Activated naive CD4-positive, alpha-beta T cell treated with anti-CD3 and anti-CD28 coated beads, Interleukin-2, amount 50 U/mL, for 72 hours (primary cell): ENCODE measurements at regions not wholly inside any gene's neighbourhood (a gene's known extent, or its start where the extent isn't known, plus 50 kb on each side); places are given as distances from the start of the nearest gene placed in this dataset.
"Not testable (repeated sequence)": the region's sequence is repeated elsewhere in the genome, so short reads cannot be mapped to it uniquely, and the experiment has no call there.

Experiments used
- ATAC-seq, 2 donors: fragments of 150-1000 bp; cut with Tn5 transposase; 2 replicates each; pipeline ENCODE4 v1.10.0; 2021; ENCODE audit warnings: mild to moderate bottlenecking in 2 of 2, moderate library complexity in 2 of 2
- DNase-seq, 2 donors: peaks; one replicate each; pipeline ENCODE4 v3.0.0; 2021 to 2022; ENCODE audit warnings: low spot score in 2 of 2
- H3K27ac Mint-ChIP-seq, 2 donors: one replicate each; pipeline ENCODE4 v1.8.0; 2022; ENCODE audit warnings: mild to moderate bottlenecking in 2 of 2, mixed read lengths in 2 of 2
- H3K36me3 Mint-ChIP-seq, 2 donors: one replicate each; pipeline ENCODE4 v1.8.0; 2022; ENCODE audit warnings: mixed read lengths in 2 of 2
- H3K9me3 Mint-ChIP-seq, 2 donors: one replicate each; pipeline ENCODE4 v1.8.0; 2022; ENCODE audit warnings: mixed read lengths in 2 of 2

DNA sequence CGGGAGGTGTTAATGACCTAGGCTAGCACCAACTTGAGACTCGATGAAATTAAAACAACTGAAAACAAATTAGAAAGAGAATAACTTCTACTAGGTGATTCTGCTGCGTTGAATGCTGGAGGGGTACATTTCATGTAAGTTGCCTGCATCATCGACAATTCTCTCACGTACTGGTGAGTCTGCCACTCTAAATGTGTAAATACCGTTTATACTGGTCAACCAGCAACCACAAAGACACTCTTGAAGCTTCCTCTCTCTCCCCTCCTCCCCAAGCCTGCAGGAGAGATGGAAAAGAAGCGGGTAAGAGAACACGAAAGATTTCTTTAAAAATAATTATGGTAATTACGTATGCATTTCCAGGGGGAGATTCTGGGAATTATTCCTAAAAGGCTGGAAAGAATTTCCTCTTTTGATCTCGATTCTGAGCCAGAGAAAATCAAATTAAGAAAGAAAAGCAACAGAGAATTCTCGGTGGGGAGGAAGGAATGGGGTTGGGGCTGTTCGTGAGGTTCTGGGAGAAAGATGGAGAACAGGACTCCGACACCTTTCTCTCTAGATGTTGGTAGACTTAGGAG lies 68.6 kb upstream of the MRTFB start:
- Mint-ChIP-seq H3K27ac (no peak overlapping the region), H3K9me3 (no peaks in the 10 kb centered on the region), H3K36me3 (no peaks in the 10 kb centered on the region)
- DNase-seq (no peak), ATAC-seq (no peak)

DNA sequence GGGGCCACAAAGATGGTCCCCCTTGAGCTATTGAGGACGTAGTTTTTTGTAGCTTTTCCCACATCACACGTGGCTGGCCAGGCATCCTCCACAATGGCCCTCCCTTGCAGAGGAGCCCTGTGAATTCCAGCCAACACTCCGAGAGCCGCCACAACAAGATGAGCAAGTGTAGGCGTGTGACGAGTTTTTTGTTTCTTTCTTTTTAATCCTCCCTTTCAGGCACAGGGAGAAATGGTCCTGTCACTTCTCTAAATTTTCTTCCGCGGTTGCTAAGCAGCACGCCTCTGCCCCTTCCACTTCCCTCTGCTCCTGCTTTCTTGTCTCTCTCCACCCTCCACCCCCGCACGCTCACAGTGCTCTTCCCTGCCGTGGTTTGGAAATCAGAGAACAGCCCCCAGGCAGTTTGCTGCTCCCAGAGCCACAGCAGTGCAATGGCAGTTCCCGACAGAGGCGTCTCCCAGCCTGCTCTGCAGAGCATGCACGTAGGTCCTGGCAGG lies 68.0 kb upstream of the MRTFB start:
- DNase-seq: no peak
- H3K36me3 Mint-ChIP-seq: no peaks in the 10 kb centered on the region
- H3K27ac Mint-ChIP-seq: peak overlapping the region in 1 of 2 donors; percentile 40
- ATAC-seq: no peak
- H3K9me3 Mint-ChIP-seq: no peaks in the 10 kb centered on the region

DNA sequence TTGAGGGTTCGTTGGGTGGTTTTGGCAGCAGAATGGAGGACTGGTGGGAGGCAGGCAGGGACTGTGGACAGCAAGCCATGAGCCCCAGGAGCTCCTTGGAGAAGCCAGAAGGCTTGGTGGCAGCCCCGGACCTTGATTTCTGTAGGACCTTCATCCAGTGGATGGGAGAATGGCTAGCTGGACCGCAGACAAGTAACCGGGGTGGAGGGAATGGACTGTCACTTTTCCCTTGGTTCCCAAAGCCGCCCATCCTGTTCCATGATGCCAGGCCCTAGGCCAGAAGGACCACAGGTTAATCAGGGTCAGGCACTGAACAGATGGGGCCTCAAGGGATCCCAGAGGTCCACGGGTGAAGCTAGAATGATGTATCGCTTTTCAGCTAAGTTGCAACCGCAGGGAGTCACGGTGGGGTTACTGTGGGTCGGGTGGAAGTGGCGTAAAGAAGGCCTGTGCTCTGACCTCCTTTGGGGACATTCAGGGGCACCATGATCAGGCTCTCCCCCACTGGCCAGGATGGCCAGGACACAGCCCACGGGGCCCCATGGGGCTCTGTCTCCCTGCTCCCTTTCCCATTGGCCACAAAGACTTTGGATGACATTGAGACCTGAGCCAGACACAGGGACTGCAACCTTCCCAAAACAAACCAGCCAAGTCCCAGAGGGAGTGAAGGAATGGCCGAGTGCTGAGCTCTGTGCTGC lies 66.9 kb upstream of the MRTFB start:
- no peak overlapping the region for H3K27ac Mint-ChIP-seq
- no peaks in the 10 kb centered on the region for H3K9me3 Mint-ChIP-seq
- no peaks in the 10 kb centered on the region for H3K36me3 Mint-ChIP-seq
- ATAC-seq (no peak), DNase-seq (no peak)

DNA sequence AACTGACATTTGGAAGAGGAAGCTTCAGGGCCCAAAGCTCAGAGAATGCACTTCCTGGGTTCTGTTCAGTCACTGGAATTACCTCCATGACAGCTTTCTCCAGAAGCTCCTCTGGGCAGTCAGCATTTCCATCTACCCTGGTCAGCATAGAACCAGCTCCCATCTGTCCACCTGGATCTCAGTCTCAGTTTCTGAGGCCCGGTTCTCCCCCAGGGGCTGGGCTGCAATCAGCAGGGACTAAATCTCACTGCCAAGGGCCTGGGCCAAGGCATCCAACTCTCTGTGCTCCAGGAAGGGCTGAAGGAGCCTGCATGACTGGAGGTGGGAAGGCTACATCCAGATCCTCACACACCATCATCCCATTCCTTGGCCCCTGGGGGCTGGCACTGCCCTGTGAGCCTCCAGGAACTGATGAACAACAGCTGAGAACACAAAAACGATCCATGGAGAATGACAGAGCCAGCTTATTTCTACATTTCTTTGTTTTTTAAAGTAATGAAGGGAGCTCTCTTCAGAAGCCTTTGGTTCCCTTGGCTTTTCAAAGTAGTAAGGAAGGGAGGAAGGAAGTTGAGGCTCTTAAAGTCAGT lies 66.3 kb upstream of the MRTFB start:
- ATAC-seq (no peak), DNase-seq (no peak)
- Mint-ChIP-seq H3K9me3 (no peaks in the 10 kb centered on the region), H3K36me3 (no peaks in the 10 kb centered on the region), H3K27ac (no peak overlapping the region)

DNA sequence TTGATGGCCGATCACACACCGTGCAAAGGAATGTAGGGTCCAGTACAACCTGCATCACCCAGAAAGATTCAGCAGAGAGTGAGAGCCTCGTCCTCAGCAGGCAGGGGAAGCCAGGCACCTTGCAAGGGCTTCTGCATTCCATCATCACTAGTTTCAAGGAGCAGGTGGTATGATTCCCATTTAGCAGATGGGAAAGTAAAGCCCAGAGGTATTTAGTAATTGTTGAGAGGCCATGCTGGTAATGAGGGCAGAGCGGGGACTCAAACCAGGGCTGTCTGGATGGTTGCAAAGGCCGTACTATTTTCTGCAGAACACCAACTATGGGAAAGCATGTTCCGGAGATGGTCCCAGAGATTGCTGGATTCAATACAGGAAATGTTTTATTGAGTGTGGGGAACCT lies 65.8 kb upstream of the MRTFB start:
- Mint-ChIP-seq H3K27ac (no peak overlapping the region), H3K36me3 (no peaks in the 10 kb centered on the region), H3K9me3 (no peaks in the 10 kb centered on the region)
- ATAC-seq (no peak), DNase-seq (no peak)

DNA sequence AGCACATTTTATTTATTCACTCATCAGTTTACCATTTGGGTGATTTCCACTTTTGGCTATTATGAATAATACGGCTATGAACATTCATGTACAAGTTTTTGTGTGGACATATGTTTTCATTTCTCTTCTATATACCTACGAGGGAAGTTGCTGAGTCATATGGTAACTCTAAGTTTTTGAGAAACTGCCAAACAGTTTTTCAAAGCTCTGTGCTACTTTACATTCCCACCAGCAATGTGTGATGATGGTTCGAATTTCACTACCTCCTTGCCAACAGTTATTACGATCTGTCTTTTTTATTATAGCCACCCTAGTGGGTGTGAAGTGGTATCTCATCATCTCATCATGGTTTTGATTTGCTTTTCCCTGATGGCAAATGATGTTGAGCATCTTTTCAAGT lies 63.7 kb upstream of the MRTFB start:
- peak in 1 of 2 donors; percentile 56 for ATAC-seq
- Mint-ChIP-seq H3K36me3 (no peaks in the 10 kb centered on the region), H3K27ac (no peak overlapping the region), H3K9me3 (no peaks in the 10 kb centered on the region)
- DNase-seq: no peak

DNA sequence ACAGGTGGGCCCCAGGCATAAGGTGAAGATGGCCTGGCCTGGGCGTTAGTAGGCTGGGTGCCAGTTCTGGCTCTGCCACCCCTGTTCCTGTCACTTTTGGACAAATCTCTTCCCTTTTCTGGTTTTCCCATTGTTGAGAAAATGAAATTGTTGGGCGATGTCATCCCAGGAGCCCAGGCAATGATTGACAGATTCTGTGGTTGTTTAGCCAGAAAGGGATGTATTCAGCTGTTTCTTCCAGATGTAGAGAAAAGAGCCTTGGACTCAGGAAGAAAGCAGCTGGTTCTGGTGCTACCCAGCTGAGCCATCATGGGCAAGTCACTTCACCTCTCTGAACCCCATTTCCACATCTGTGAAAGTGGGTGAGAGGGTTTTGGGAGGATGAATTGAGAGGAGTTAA lies 60.1 kb upstream of the MRTFB start:
- ATAC-seq (no peak), DNase-seq (no peak)
- Mint-ChIP-seq H3K9me3 (no peaks in the 10 kb centered on the region), H3K36me3 (no peaks in the 10 kb centered on the region), H3K27ac (no peak overlapping the region)

DNA sequence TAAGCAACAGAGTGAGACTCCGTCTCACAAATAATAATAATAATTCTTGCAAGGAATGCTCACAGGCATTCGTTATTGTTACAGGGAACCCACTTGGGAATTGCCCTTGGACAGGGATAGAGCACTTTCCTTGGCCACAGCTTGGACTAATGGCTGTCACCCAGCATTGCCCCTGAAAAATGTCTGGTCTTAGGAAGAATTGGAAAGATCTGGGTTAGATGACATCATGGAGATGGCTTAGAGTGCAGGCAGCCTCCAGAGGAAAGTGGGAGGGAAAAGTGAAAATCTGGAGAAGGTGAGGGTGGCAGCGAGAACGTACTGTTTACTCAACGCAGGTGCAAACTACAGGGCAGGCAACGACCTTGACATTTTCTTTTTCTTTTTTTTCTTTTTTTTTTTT lies 59.3 kb upstream of the MRTFB start:
- no peaks in the 10 kb centered on the region for H3K9me3 Mint-ChIP-seq
- no peak overlapping the region for H3K27ac Mint-ChIP-seq
- H3K36me3 Mint-ChIP-seq: no peaks in the 10 kb centered on the region
- ATAC-seq (no peak), DNase-seq (no peak)

DNA sequence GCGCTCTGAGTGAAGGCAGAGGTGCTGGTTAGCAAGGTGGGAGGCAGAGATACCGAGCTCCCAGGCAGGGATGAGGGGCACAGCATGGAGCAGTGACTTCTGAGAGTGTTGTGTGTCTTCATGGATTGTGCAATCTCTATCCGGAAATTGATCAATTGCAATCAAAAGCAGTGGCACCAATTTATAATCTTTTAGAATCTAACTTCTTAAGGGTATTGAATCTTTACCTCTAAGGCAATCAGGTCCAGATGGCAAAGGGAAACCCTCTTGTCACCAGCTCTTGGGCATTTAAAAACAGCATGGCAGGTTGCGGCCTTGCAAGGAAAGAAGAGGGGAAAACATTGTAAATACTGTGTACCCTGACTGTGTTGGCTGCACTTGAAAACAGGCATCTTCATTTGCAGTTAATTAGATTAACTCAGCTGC lies 58.0 kb upstream of the MRTFB start:
- DNase-seq (no peak), ATAC-seq (no peak)
- Mint-ChIP-seq H3K27ac (peak overlapping the region in 1 of 2 donors; percentile 44), H3K9me3 (no peaks in the 10 kb centered on the region), H3K36me3 (no peaks in the 10 kb centered on the region)

DNA sequence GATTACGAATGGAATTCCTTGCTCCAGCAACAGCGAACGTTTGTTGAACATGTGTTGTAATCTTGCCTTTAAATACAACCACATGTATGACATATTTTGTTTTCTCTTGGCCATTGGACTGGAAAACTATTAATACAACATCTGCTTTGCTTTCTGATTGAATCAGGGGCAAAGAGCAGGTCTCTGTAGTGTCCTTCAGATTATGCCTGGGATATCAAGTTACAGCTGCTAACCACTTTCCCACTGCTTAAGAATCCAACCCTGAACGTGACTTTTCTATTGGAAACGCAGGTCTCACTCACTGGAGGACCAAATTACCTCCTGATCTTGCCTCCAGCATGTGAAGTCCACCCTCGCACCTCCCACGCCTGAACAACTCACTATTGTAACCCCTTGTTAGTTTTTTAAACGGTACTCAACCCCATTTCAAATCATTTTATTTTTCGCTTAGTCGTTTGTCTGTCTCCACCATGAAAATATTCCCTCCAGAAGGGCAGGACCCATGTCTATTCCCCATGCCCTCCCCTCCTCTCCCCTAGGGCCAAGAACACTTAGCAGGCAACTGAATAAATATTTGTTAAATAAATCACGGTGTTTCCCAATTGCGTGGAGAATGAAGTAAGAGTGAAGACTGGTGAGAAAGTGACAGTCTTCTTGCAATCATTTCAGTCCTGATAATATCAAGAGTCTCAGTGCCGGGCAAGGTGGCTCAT lies 57.4 kb upstream of the MRTFB start:
- DNase-seq: no peak
- H3K27ac Mint-ChIP-seq: no peak overlapping the region
- no peak for ATAC-seq
- H3K9me3 Mint-ChIP-seq: no peaks in the 10 kb centered on the region
- H3K36me3 Mint-ChIP-seq: no peaks in the 10 kb centered on the region

DNA sequence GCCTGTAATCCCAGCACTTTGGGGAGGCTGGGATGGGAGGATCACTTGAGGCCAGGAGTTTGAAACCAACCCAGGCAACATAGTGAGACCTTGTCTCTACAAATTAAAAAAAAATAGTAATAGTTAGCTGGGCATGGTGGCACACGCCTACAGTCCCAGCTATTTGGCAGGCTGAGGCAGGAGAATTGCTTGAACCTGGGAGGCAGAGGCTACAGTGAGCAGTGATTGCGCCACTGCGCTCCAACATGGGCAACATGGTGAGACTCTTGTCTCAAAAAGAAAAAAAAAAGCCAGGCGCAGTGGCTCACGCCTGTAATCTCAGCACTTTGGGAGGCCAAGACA lies 56.9 kb upstream of the MRTFB start:
- Mint-ChIP-seq H3K9me3 (no peaks in the 10 kb centered on the region), H3K27ac (no peak overlapping the region), H3K36me3 (no peaks in the 10 kb centered on the region)
- no peak for ATAC-seq
- no peak for DNase-seq

DNA sequence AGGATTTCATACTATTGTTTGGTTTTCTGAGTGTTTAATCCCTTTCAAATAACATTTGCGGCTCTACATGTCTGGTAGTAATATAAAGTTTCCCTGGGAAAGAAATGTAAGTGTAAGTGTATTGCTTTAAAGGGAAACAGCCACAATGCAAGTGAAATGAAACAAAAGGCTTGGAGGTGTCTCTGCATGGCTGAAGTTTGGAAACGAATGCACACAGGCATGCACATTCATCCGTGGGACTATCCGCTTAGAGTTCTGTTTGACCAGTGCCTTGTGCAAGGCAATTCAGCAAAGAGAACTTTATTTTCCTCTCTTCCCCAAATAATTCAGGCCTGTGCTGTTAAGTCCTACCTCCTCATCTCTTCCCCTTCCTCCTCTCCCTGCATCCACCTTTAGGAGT lies 56.1 kb upstream of the MRTFB start:
- ATAC-seq (no peak), DNase-seq (no peak)
- Mint-ChIP-seq H3K36me3 (no peaks in the 10 kb centered on the region), H3K9me3 (no peaks in the 10 kb centered on the region), H3K27ac (no peak overlapping the region)

DNA sequence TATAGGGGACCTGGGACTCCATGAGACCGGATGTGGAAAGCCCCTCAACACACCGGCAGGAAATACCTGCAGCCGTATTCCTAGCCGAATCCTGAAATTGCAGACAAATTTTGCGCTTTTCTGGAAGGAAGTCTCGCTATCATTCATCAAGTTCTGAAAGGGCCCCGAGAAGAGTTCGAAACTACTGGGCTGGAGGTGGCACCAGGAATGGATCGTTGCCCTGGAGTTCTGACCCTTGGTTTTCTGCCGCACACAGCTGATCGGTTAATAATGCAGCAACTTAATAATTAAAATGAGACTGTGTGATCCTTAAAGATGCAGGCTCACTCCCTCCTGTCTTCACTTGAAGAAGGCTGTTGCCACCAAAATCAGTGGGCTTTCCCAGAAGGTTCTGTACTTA lies 55.7 kb upstream of the MRTFB start:
- no peak overlapping the region for H3K27ac Mint-ChIP-seq
- no peak for DNase-seq
- H3K36me3 Mint-ChIP-seq: no peaks in the 10 kb centered on the region
- H3K9me3 Mint-ChIP-seq: no peaks in the 10 kb centered on the region
- no peak for ATAC-seq

DNA sequence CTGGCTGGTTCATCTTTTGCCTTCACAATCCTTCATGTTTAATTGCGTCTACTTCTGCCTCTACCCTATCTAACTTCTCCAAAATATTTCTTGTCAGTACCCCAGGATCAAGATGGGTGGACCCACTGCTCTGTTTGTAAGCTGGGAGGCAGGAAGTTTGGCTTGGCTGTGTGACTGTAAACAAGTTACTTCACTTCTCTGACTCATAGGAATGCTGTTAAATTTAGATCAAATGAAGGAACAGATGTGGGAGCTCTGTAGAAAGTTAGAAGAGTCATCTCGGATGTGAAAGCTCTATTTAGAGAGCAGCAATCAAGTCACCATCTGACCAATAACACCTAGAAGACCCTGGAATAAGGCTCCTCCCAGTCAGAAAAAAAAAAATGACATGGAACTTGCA lies 55.2 kb upstream of the MRTFB start:
- ATAC-seq (no peak), DNase-seq (no peak)
- no peak overlapping the region for H3K27ac Mint-ChIP-seq
- H3K36me3 Mint-ChIP-seq: no peaks in the 10 kb centered on the region
- H3K9me3 Mint-ChIP-seq: no peaks in the 10 kb centered on the region

DNA sequence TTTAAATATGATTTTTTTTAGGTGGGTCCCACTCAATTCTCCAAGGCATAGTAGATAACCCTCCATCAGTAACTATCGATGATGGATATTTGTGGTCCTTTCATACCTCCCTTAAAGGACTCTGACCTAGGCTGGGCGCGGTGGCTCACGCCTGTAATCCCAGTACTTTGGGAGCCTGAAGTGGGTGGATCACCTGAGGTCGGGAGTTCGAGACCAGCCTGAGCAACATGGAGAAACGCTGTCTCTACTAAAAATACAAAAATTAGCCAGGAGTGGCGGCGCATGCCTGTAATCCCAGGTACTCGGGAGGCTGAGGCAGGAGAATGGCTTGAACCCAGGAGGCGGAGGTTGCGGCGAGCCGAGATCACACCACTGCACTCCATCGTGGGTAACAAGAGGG lies 54.8 kb upstream of the MRTFB start:
- H3K36me3 Mint-ChIP-seq, DNase-seq, H3K27ac Mint-ChIP-seq, H3K9me3 Mint-ChIP-seq, ATAC-seq: not testable (repeated sequence)

DNA sequence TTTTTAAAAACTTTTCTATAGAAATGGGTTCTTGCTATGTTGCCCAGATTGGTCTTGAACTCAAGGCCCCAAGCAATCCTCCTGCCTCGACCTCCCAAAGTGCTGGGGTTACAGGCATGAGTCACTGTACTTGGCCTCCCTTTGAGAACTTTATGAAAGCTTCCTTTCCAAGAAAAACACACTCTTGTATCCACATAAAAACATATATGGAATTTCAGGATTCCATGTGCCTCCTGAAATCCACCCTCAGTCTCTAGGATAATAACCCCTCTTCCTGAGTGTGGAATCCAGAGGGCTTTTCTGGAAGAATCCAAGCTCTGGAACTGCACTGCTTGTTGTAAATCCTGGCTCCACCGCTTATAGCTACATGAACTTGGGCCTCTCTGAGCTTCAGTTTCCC lies 53.2 kb upstream of the MRTFB start:
- DNase-seq (no peak), ATAC-seq (no peak)
- Mint-ChIP-seq H3K9me3 (no peaks in the 10 kb centered on the region), H3K27ac (no peak overlapping the region), H3K36me3 (no peaks in the 10 kb centered on the region)

DNA sequence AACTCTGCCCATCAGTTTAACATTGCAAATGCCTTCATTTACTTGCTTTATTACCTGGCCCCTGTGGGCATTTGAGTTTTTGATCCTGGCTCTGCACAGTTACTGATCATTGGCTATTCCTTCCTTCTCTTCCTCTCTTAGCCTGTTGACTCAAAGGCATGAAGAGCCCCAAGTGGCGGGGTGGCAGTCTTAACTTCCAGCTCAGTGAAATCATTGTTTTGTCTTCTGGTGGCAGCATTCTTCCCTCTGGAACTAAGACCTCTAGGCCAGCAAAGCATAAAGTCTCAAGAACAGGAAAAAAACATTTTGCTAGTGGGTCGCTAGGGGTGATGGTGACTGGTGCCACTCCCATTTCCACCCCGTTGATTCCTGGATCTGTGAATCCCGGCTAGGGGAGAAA lies 52.3 kb upstream of the MRTFB start:
- DNase-seq: no peak
- H3K9me3 Mint-ChIP-seq: no peaks in the 10 kb centered on the region

More for the DNA sequence above, 52.3 kb upstream of the MRTFB start:
- no peak overlapping the region for H3K27ac Mint-ChIP-seq
- no peak for ATAC-seq
- peaks cover 0 to under 1% of the 10 kb centered on the region in 2 donors for H3K36me3 Mint-ChIP-seq
